ENCODE measurements at regions not wholly inside any gene's neighbourhood (a gene's known extent, or its start where the extent isn't known, plus 50 kb on each side); places are given as distances from the start of the nearest gene placed in this dataset.

DNA sequence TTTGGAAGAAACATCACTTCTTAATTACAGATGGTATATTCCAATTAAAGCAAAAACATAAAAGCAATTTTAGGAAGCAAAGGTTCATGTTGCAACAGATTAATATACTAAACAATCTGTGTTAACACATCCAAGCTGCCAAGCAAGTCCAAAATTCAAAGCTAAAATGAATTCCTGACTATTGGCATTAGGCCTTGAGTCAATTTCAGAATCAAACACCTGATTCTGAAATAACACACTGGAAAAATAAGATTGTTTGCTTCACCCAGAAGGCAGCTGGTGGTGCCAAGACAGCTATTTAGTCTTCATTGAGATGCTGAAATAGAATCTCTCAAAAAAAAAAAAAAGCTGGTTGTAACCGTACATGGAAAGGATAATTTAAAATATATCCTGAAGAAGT, 465.6 kb downstream of the SOCS6 start:
- TF ChIP-seq, protein P1, sequence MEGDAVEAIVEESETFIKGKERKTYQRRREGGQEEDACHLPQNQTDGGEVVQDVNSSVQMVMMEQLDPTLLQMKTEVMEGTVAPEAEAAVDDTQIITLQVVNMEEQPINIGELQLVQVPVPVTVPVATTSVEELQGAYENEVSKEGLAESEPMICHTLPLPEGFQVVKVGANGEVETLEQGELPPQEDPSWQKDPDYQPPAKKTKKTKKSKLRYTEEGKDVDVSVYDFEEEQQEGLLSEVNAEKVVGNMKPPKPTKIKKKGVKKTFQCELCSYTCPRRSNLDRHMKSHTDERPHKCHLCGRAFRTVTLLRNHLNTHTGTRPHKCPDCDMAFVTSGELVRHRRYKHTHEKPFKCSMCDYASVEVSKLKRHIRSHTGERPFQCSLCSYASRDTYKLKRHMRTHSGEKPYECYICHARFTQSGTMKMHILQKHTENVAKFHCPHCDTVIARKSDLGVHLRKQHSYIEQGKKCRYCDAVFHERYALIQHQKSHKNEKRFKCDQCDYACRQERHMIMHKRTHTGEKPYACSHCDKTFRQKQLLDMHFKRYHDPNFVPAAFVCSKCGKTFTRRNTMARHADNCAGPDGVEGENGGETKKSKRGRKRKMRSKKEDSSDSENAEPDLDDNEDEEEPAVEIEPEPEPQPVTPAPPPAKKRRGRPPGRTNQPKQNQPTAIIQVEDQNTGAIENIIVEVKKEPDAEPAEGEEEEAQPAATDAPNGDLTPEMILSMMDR (IDR thresholded peaks at IDR 0.05; ENCODE audit: low read depth, low read length), result no peak
- no peak for TF ChIP-seq MYC (IDR thresholded peaks at IDR 0.05; ENCODE audit: low read depth, low read length)
- TF ChIP-seq POLR2A (IDR thresholded peaks at IDR 0.05; ENCODE audit: extremely low read depth, insufficient read length), result no peak
- TF ChIP-seq, protein P2, sequence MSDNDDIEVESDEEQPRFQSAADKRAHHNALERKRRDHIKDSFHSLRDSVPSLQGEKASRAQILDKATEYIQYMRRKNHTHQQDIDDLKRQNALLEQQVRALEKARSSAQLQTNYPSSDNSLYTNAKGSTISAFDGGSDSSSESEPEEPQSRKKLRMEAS (IDR thresholded peaks at IDR 0.05; ENCODE audit: low read depth, low read length), result no peak
- no peak for DNase-seq (ENCODE audit: low read depth)
- H3K4me3 ChIP-seq (ENCODE audit: low read depth, low read length), result no peak overlapping the region

DNA sequence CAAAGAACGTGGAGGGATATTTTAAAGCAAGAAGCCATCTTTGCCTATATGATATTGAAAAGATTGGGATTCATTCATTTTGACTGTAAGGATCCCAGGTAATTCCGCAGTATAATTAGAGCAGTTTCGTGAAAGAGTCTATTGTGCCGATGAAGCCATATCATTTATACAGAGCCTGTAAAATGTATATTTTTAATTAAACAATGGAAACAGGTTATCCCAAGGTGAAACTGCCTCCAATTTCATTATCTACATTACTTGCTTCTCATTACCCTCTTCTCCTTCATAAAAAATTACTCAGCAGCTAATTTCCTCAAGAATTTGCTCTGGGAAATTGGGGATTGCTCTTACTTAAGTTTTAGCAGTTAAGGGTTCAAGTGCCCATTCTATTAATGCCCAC, 444.1 kb downstream of the SOCS6 start:
- no peak overlapping the region for H3K4me3 ChIP-seq (ENCODE audit: low read depth, low read length)
- no peak for DNase-seq (ENCODE audit: low read depth)
- no peak for TF ChIP-seq MYC (IDR thresholded peaks at IDR 0.05; ENCODE audit: low read depth, low read length)
- TF ChIP-seq, protein P2 (IDR thresholded peaks at IDR 0.05; ENCODE audit: low read depth, low read length), result no peak

DNA sequence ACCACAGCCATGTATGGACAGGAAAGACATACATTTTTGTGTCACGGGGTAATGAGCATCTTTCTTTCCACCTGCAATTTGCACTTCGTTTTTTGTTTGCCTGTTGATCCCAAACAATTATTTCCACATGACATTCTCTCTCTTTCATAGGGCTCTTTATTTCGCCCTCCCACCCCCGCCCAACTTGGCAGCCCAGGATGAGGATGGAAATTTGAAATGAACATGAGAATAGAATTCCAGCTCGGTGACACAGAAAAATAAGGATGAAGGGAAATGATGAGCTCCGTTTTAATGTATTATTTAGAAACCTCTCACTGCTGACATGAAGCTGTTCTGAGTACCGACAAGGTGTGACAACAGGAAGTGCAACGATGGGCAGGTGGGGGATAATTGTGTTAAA, 443.3 kb downstream of the SOCS6 start:
- TF ChIP-seq MYC (IDR thresholded peaks at IDR 0.05; ENCODE audit: low read depth, low read length) (no peak), POLR2A (IDR thresholded peaks at IDR 0.05; ENCODE audit: extremely low read depth, insufficient read length) (no peak)
- TF ChIP-seq, protein P1 (IDR thresholded peaks at IDR 0.05; ENCODE audit: low read depth, low read length), result no peak
- TF ChIP-seq, protein P2 (IDR thresholded peaks at IDR 0.05; ENCODE audit: low read depth, low read length), result no peak
- no peak for DNase-seq (ENCODE audit: low read depth)
- no peak overlapping the region for H3K4me3 ChIP-seq (ENCODE audit: low read depth, low read length)

DNA sequence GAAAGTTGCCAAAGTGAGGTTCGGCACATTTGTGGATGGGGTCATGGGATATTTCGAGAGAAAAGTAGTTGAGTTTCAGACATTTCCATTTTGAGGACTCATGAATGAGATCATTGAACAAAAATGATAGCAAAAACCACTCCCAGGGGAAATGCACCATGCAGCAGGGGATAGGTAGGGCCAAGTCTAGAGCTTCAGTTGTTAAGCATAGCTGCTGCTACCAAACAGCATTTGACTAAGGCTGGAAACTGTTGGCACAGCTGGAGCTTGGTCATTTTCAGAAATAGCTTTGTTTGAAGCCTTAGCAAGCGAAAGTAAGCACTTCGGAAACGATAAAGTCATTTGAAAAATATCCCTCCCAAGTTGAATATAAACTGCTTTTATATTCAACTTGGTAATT, 431.8 kb downstream of the SOCS6 start:
- TF ChIP-seq, protein P2 (IDR thresholded peaks at IDR 0.05; ENCODE audit: low read depth, low read length), result no peak
- TF ChIP-seq POLR2A (IDR thresholded peaks at IDR 0.05; ENCODE audit: extremely low read depth, insufficient read length) (no peak), MYC (IDR thresholded peaks at IDR 0.05; ENCODE audit: low read depth, low read length) (no peak)
- TF ChIP-seq, protein P1 (IDR thresholded peaks at IDR 0.05; ENCODE audit: low read depth, low read length), result no peak
- no peak overlapping the region for H3K4me3 ChIP-seq (ENCODE audit: low read depth, low read length)
- DNase-seq (ENCODE audit: low read depth), result peak; percentile 2

DNA sequence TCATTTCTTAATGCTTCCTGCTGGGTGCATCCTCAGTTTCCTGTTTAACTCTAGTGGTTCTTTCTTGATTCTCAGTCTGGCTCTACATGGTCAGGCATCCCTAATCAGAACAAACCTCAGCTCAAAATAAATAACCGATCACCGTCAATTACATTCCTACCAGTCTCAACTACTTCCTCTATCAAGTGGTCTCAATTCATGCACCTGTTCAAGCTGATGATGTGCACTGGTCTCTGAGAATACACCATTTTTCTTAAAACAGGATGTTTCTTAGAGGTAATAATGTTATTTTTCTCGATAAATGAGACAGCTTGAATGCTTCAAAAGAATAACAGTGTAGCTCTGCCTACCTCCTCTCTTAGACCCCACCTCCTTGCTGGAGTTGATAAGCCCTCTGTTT, 420.9 kb downstream of the SOCS6 start:
- no peak overlapping the region for H3K4me3 ChIP-seq (ENCODE audit: low read depth, low read length)
- no peak for DNase-seq (ENCODE audit: low read depth)
- TF ChIP-seq, protein P2 (IDR thresholded peaks at IDR 0.05; ENCODE audit: low read depth, low read length), result no peak
- TF ChIP-seq, protein P1 (IDR thresholded peaks at IDR 0.05; ENCODE audit: low read depth, low read length), result no peak
- TF ChIP-seq POLR2A (IDR thresholded peaks at IDR 0.05; ENCODE audit: extremely low read depth, insufficient read length), result no peak
- TF ChIP-seq MYC (IDR thresholded peaks at IDR 0.05; ENCODE audit: low read depth, low read length), result no peak

DNA sequence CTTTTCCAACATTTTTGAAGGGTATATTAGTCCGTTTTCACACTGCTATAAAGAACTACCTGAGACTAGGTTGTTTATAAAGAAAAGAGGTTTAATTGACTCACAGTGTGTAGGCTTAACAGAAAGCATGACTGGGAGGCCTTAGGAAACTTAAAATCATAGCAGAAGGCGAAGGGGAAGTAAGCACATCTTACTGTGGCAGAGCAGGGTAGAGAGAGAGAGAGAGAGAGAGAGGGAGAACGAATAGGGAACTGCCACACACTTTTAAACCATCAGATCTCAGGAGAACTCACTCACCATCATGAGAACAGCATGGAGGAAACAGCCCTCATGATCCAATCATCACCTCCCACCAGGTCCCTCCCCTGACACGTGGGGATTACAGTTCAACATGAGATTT, 420.3 kb downstream of the SOCS6 start:
- DNase-seq (ENCODE audit: low read depth), result peak; percentile 7
- TF ChIP-seq MYC (IDR thresholded peaks at IDR 0.05; ENCODE audit: low read depth, low read length), result no peak
- TF ChIP-seq, protein P1 (IDR thresholded peaks at IDR 0.05; ENCODE audit: low read depth, low read length), result no peak
- TF ChIP-seq POLR2A (IDR thresholded peaks at IDR 0.05; ENCODE audit: extremely low read depth, insufficient read length), result no peak
- TF ChIP-seq, protein P2 (IDR thresholded peaks at IDR 0.05; ENCODE audit: low read depth, low read length), result no peak
- no peak overlapping the region for H3K4me3 ChIP-seq (ENCODE audit: low read depth, low read length)

Measured in NB4 (cell line).